ENCODE measurements at regions not wholly inside any gene's neighbourhood (a gene's known extent, or its start where the extent isn't known, plus 50 kb on each side); places are given as distances from the start of the nearest gene placed in this dataset.
"Not testable (repeated sequence)": the region's sequence is repeated elsewhere in the genome, so short reads cannot be mapped to it uniquely, and the experiment has no call there.

DNA sequence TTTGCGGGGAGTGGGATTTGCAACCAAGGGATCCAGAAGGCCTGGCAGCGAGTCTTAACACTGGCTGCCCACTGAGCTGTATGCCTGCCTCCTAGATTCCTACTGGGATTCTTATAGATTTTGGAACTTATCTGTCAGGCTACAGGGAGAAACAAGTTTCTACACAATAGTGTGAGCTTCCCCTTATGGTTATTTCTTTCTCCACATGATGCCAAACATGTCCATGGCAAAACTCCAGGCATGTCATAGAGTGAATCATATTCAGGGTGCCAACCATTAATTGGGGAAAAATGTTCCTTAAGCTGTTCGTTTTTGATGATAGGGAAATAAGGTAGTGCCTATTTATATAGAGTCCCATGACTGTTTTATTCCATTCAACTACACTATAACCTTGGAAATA, 1185.2 kb upstream of the CELF4 start:
- Histone ChIP-seq H3K9ac (no peak overlapping the region), H3K27me3 (ENCODE audit: insufficient read depth, low read depth) (no peaks in the 10 kb centered on the region), H4K20me1 (ENCODE audit: insufficient read depth) (no peaks in the 10 kb centered on the region), H3K4me2 (no peak overlapping the region), H2AFZ (ENCODE audit: low read depth) (no peak overlapping the region), H3K27ac (no peak overlapping the region), H3K36me3 (ENCODE audit: insufficient read depth) (no peaks in the 10 kb centered on the region), H3K79me2 (ENCODE audit: insufficient read depth, low read depth) (no peaks in the 10 kb centered on the region), H3K4me3 (IDR thresholded peaks at IDR 0.05; ENCODE audit: insufficient read depth, low read depth, low read length) (no peak overlapping the region), H3K4me1 (ENCODE audit: low read depth, poor library complexity, severe bottlenecking) (no peaks in the 10 kb centered on the region)
- TF ChIP-seq, protein P1, sequence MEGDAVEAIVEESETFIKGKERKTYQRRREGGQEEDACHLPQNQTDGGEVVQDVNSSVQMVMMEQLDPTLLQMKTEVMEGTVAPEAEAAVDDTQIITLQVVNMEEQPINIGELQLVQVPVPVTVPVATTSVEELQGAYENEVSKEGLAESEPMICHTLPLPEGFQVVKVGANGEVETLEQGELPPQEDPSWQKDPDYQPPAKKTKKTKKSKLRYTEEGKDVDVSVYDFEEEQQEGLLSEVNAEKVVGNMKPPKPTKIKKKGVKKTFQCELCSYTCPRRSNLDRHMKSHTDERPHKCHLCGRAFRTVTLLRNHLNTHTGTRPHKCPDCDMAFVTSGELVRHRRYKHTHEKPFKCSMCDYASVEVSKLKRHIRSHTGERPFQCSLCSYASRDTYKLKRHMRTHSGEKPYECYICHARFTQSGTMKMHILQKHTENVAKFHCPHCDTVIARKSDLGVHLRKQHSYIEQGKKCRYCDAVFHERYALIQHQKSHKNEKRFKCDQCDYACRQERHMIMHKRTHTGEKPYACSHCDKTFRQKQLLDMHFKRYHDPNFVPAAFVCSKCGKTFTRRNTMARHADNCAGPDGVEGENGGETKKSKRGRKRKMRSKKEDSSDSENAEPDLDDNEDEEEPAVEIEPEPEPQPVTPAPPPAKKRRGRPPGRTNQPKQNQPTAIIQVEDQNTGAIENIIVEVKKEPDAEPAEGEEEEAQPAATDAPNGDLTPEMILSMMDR (conservative IDR thresholded peaks at IDR 0.05; ENCODE audit: low read depth, low read length) = no peak

DNA sequence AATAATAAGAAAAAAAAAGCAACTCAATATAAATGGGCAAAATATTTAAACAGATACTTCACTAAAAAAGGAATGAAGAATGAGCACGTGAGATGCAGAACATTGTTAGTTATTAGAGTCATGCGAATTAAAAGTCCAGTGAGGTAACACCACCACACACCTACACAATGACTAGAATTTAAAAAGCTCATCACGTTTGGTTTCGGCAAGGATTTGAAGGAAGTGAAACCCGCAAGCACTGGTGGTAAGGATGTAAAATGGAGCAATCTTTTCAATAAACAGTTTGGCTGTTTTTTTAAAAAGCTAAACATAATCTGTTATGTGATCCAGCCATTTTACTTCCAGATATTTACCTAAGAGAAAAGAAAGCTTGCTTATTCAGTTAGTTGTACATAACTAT, 1181.6 kb upstream of the CELF4 start:
- Histone ChIP-seq H3K4me1 (ENCODE audit: low read depth, poor library complexity, severe bottlenecking) (no peaks in the 10 kb centered on the region), H3K27ac (no peak overlapping the region), H2AFZ (ENCODE audit: low read depth) (no peak overlapping the region), H3K36me3 (ENCODE audit: insufficient read depth) (no peaks in the 10 kb centered on the region; the same call in 1 of the 2 replicates), H3K4me2 (no peak overlapping the region), H3K27me3 (ENCODE audit: insufficient read depth, low read depth) (no peaks in the 10 kb centered on the region), H4K20me1 (ENCODE audit: insufficient read depth) (no peaks in the 10 kb centered on the region), H3K9ac (no peak overlapping the region), H3K4me3 (IDR thresholded peaks at IDR 0.05; ENCODE audit: insufficient read depth, low read depth, low read length) (no peak overlapping the region), H3K79me2 (ENCODE audit: insufficient read depth, low read depth) (no peaks in the 10 kb centered on the region)
- TF ChIP-seq, protein P1 (conservative IDR thresholded peaks at IDR 0.05; ENCODE audit: low read depth, low read length) = no peak

DNA sequence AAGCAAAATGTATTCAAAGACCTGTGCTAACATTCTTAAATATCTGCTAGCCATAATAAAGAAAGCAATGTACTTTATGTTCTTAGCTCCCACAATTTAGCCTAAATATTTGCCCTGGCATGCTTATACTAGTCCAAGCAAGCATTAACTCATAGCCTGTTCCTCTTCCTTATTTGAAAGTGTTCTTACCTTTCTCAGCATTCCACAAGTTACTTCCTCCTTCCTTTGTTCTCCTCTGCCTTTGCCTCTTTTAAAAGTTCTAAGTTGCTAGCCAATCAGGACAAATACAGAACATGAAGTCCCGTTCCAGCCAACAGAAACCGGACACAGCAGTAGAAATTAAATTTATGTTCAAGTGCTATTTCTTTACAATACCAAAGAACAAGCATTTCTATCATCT, 1154.6 kb upstream of the CELF4 start:
- H3K27ac ChIP-seq; H3K4me3 ChIP-seq (IDR thresholded peaks at IDR 0.05; ENCODE audit: insufficient read depth, low read depth, low read length); H4K20me1 ChIP-seq (ENCODE audit: insufficient read depth); H3K36me3 ChIP-seq (ENCODE audit: insufficient read depth); H3K27me3 ChIP-seq (ENCODE audit: insufficient read depth, low read depth); H3K4me1 ChIP-seq (ENCODE audit: low read depth, poor library complexity, severe bottlenecking); H2AFZ ChIP-seq (ENCODE audit: low read depth); H3K9ac ChIP-seq; H3K4me2 ChIP-seq; H3K79me2 ChIP-seq (ENCODE audit: insufficient read depth, low read depth): not testable (repeated sequence)

DNA sequence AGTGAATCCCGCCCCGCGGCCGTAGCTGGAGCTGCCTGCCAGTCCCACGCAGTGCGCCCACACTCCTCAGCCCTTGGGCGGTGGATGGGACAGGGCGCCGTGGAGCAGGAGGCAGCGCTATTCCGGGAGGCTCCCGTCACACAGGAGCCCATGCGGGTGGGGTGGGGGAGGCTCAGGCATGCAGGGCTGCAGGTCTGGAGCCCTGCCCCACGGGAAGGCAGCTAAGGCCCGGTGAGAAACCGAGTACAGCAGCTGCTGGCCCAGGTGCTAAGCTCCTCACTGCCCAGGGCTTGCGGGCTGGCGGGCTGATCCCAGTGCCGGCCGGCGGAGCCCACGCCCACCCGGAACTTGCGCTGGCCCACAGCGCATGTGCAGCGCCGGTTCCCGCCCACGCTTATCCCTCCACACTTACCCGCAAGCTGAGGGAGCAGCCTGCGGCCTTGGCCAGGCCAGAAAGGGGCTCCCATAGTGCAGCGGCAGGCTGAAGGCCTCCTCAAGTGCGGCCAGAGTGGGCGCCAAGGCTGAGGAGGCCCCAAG, 1152.8 kb upstream of the CELF4 start:
- no peaks in the 10 kb centered on the region for H4K20me1 ChIP-seq (ENCODE audit: insufficient read depth)
- H3K36me3 ChIP-seq (ENCODE audit: insufficient read depth) = no peaks in the 10 kb centered on the region
- no peak overlapping the region for H3K27ac ChIP-seq
- H3K4me2 ChIP-seq = no peak overlapping the region
- H3K4me3 ChIP-seq (IDR thresholded peaks at IDR 0.05; ENCODE audit: insufficient read depth, low read depth, low read length) = no peak overlapping the region
- H3K27me3 ChIP-seq (ENCODE audit: insufficient read depth, low read depth) = no peaks in the 10 kb centered on the region
- H3K9ac ChIP-seq = no peak overlapping the region
- no peaks in the 10 kb centered on the region for H3K79me2 ChIP-seq (ENCODE audit: insufficient read depth, low read depth)
- no peaks in the 10 kb centered on the region for H3K4me1 ChIP-seq (ENCODE audit: low read depth, poor library complexity, severe bottlenecking)
- H2AFZ ChIP-seq (ENCODE audit: low read depth) = no peak overlapping the region
- TF ChIP-seq, protein P1 (conservative IDR thresholded peaks at IDR 0.05; ENCODE audit: low read depth, low read length) = no peak

DNA sequence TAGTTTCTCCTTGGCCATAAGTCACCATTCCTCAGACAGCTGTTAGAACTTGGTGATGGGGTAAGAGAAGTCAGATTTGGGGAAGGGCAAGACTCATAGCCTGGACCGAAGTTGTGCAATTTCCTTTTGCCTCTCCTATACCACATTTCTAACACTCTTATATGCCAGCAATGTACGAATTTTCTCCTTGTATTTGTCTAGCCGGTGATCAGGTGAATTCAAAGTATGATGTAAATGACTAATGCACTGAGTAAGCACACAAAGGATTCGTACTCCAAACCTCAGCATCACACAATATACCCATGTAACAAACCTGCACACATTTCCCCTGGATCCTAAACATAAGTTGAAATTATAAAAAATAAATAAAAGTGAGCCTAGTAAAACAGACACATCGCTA, 1143.5 kb upstream of the CELF4 start:
- H3K27ac ChIP-seq = no peak overlapping the region
- H3K79me2 ChIP-seq (ENCODE audit: insufficient read depth, low read depth) = no peaks in the 10 kb centered on the region
- H2AFZ ChIP-seq (ENCODE audit: low read depth) = no peak overlapping the region
- H3K36me3 ChIP-seq (ENCODE audit: insufficient read depth) = no peaks in the 10 kb centered on the region
- no peaks in the 10 kb centered on the region for H4K20me1 ChIP-seq (ENCODE audit: insufficient read depth)
- no peak overlapping the region for H3K4me3 ChIP-seq (IDR thresholded peaks at IDR 0.05; ENCODE audit: insufficient read depth, low read depth, low read length)
- no peaks in the 10 kb centered on the region for H3K27me3 ChIP-seq (ENCODE audit: insufficient read depth, low read depth)
- TF ChIP-seq, protein P1 (conservative IDR thresholded peaks at IDR 0.05; ENCODE audit: low read depth, low read length) = no peak
- H3K4me2 ChIP-seq = no peak overlapping the region
- H3K4me1 ChIP-seq (ENCODE audit: low read depth, poor library complexity, severe bottlenecking) = no peaks in the 10 kb centered on the region
- H3K9ac ChIP-seq = no peak overlapping the region
